ENCODE measurements at regions not wholly inside any gene's neighbourhood (a gene's known extent, or its start where the extent isn't known, plus 50 kb on each side); places are given as distances from the start of the nearest gene placed in this dataset.

DNA sequence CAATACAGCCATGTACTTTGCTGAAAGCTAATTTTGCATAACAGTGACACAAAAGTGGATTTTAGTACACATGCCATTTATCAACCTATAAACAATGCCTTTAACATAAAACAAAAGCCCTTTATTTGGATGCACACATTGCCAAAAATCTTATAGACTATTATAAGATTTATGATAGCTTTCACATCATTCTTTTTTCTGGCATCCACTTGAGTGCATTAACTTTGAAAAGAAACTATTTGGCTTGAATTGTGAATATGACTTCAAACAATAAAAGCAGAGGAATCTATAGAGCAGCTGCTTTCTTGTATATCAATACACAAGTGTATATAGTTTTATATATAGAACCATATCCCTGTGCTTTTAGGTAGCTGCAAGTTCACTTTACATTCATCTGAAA is 577.4 kb downstream of the CBLN2 start:
- Histone ChIP-seq H3K27ac (no peak overlapping the region), H3K27me3 (no peaks in the 10 kb centered on the region), H3K4me3 (no peak overlapping the region), H3K9me3 (peaks cover 0 to 2% (median 0%) of the 10 kb centered on the region in 4 donors), H3K36me3 (no peaks in the 10 kb centered on the region), H3K4me1 (no peaks in the 10 kb centered on the region)
- DNase-seq, result no peak
- intact Hi-C loops (cut with DNase I), result no loop called here
- TF ChIP-seq POLR2A (IDR thresholded peaks at IDR 0.05) (no peak), EP300 (IDR thresholded peaks at IDR 0.05) (no peak), POLR2AphosphoS5 (IDR thresholded peaks at IDR 0.05) (no peak), CTCF (IDR thresholded peaks at IDR 0.05) (no peak)

DNA sequence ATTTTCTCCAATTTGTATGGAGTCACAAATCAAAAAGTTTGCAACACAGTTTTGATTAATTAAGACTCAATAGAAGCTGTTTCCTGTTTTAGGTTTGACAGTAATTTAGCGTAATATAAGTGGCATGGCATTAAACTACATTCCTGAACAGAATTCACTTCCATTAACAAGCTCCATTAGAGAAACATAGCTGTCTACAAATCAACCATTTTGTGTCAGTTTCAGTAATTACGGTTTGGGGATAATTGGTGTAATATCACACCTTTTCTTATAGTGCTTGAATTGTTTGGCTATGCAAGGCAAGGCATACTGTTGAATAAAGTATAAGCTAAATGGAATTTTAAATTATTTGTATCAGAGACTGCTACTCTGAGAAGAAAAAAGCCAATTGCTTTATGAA is 585.5 kb downstream of the CBLN2 start:
- WGBS, 2 donors, result 73 to 75% methylated on average over 2 of the region's 2 CpGs
- TF ChIP-seq POLR2AphosphoS5 (IDR thresholded peaks at IDR 0.05), result no peak
- no peak for TF ChIP-seq CTCF (IDR thresholded peaks at IDR 0.05)
- no peak for TF ChIP-seq EP300 (IDR thresholded peaks at IDR 0.05)
- no peak for TF ChIP-seq POLR2A (IDR thresholded peaks at IDR 0.05)
- Histone ChIP-seq H3K27me3 (no peaks in the 10 kb centered on the region), H3K4me1 (no peaks in the 10 kb centered on the region), H3K36me3 (no peaks in the 10 kb centered on the region), H3K27ac (no peak overlapping the region), H3K4me3 (no peak overlapping the region), H3K9me3 (peaks cover 0 to 2% (median 0%) of the 10 kb centered on the region in 4 donors)
- no peak for DNase-seq
- intact Hi-C loops (cut with DNase I), result no loop called here

DNA sequence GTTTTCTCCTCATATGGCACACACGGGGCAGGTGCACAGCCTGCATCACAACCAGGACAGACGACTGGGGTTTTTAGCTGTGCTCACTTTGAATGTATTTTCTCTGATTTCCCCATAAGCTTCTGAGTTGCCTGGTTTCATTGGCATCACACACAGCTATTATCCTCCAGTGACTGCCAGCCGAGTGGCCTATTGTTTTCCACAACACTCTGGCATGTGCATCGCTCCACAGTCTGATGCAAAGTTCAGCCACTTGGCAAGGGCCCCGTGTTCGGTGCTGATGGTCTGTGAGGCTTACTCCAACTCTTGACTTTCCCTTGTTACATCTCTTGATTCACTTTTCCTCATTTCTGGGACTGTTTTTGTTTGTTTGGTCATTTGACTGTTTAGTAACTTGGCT is 593.1 kb downstream of the CBLN2 start:
- TF ChIP-seq POLR2A (IDR thresholded peaks at IDR 0.05), result no peak
- no peak for TF ChIP-seq CTCF (IDR thresholded peaks at IDR 0.05)
- TF ChIP-seq POLR2AphosphoS5 (IDR thresholded peaks at IDR 0.05), result no peak
- TF ChIP-seq EP300 (IDR thresholded peaks at IDR 0.05), result no peak
- intact Hi-C loops (cut with DNase I), result no loop called here
- no peaks in the 10 kb centered on the region for H3K4me1 ChIP-seq
- no peak overlapping the region for H3K4me3 ChIP-seq
- no peaks in the 10 kb centered on the region for H3K36me3 ChIP-seq
- H3K27ac ChIP-seq, result no peak overlapping the region
- no peaks in the 10 kb centered on the region for H3K27me3 ChIP-seq
- no peaks in the 10 kb centered on the region for H3K9me3 ChIP-seq
- 74 to 82% methylated on average over 6 of the region's 6 CpGs for WGBS, 2 donors
- no peak for DNase-seq

DNA sequence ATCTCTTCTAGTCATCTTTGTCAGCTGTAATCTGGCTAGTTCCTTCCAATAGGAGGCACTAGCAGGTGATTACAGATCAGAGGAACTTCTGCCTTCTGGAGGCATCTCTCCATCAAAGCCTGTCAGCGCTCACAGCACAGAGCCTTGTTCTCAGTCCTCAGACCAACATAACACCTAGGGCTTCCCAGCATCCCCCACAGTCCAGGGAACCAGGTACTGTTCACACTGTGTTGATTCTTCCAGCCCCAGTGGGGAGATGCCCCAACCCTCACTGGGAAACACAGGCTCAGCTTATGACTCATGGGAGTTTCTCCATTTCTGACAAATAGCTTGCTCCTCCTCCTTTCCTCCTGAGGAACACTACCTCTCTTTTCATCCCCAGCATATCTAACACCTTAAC is 601.7 kb downstream of the CBLN2 start:
- DNase-seq, result no peak
- WGBS, 2 donors, result 60 to 65% methylated on average over 1 of the region's 1 CpG
- no peak overlapping the region for H3K27ac ChIP-seq
- H3K4me1 ChIP-seq, result no peaks in the 10 kb centered on the region
- H3K9me3 ChIP-seq, result no peaks in the 10 kb centered on the region
- no peak overlapping the region for H3K4me3 ChIP-seq
- TF ChIP-seq POLR2A (IDR thresholded peaks at IDR 0.05) (no peak), POLR2AphosphoS5 (IDR thresholded peaks at IDR 0.05) (no peak), CTCF (IDR thresholded peaks at IDR 0.05) (no peak), EP300 (IDR thresholded peaks at IDR 0.05) (no peak)
- H3K27me3 ChIP-seq, result no peaks in the 10 kb centered on the region
- intact Hi-C loops (cut with DNase I), result no loop called here
- H3K36me3 ChIP-seq, result no peaks in the 10 kb centered on the region

DNA sequence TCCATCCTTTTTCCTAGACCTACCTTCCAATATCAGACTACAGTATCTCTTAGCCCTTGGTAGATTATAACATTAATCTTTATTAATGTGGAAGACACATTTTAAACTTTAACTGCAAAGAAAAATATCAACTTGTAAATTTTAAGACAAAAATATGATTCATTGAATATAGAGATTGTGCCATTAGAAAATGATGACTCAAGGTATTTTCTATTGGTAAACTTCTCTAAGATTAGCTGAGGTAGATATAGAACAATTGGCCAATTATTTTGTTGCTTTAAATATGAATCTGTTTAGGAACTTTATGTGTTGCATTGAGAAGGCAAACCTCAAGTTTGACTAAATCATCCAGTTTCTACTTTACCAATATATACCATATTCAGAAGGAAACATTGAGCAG is 604.7 kb downstream of the CBLN2 start:
- H3K4me3 ChIP-seq, result no peak overlapping the region
- no peaks in the 10 kb centered on the region for H3K36me3 ChIP-seq
- no peaks in the 10 kb centered on the region for H3K27me3 ChIP-seq
- no peak overlapping the region for H3K27ac ChIP-seq
- H3K4me1 ChIP-seq, result no peaks in the 10 kb centered on the region
- intact Hi-C loops (cut with DNase I), result no loop called here
- no peak for TF ChIP-seq EP300 (IDR thresholded peaks at IDR 0.05)
- TF ChIP-seq POLR2A (IDR thresholded peaks at IDR 0.05), result no peak
- H3K9me3 ChIP-seq, result no peaks in the 10 kb centered on the region
- no peak for DNase-seq
